SW 1271 (cell line): ENCODE measurements at regions not wholly inside any gene's neighbourhood (a gene's known extent, or its start where the extent isn't known, plus 50 kb on each side); places are given as distances from the start of the nearest gene placed in this dataset.
"Not testable (repeated sequence)": the region's sequence is repeated elsewhere in the genome, so short reads cannot be mapped to it uniquely, and the experiment has no call there.

Experiments used
- DNase-seq, 2 experiments: peaks; one replicate each; lab custom pipeline; 2025; lab: John Stamatoyannopoulos, UW

DNA sequence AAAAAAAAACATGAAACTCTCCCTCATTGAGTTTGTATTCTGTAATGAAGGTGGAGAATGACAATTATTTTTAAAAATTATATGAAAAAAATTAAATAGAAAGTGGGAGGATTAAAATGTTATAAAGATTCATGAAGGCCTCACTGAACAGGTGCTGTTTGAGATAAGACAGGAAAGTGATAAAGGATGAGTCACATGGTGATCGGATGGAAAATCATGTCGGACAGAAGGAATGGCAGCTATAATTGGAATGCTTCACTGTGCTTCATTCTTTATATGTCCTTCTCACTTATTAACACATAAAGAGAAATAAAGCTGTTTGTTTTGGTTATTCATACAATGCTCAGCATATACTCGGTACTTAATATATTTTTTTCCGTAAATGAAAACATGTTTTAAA, 464.5 kb upstream of the RGMB start:
- peak; percentile 45 to 88 for DNase-seq

DNA sequence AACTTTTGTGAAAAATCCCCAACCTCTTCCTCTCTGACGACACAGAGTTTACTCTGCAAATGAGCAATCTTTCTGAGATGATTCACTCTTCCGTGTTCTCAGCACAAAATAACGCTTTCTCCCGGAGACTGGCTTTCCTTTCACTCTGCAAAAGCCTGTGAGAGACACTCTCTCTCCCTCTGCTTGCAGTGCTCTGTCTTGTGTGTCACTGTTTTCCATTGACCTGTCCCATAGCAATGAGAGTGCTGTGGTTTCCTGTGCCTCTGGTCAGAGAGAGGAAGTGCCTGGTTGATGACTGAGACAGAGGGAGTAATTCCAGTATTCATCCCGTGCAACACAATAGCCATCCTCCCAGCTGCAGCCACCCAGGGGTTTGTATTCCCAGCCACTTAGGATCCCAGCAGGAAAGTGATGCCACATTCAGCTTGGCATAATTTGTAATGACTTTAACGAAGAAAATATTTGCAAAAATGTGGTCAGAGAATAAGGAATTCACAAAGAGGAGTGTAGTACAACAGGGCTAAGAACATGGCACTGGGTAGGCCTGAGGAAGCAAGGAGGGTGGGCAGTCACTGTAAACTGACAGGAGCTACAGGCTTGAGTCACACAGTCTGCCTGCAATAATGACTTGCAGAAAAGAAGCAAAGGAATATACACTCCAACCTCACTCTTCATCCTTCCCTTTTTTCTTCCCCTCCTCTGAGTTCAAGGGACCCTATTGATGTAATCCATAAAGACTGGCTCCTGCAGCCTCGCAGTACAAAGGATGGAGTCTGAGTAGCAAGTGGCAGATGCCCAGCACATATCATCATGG, 463.5 kb upstream of the RGMB start:
- peak; percentile 99 to 100 for DNase-seq

DNA sequence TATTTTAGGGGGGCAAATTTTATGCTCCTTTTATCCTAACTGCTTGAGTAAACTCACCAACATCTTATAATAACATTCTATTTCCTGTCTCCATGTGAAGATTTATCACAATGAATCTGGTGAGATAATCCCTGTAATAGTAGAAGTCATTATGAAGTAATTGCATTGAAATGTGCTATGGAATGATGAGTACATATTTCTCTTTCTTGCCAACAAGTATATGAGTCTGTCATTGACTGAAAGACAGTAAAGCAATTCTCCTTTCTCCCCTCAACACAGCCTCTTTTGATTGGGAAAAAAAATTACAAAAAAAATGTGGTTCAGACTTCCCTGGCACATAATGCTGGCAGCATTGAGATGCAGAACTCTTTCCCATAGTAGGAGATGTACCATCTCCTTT, 459.2 kb upstream of the RGMB start:
- peak; percentile 82 to 95 for DNase-seq

DNA sequence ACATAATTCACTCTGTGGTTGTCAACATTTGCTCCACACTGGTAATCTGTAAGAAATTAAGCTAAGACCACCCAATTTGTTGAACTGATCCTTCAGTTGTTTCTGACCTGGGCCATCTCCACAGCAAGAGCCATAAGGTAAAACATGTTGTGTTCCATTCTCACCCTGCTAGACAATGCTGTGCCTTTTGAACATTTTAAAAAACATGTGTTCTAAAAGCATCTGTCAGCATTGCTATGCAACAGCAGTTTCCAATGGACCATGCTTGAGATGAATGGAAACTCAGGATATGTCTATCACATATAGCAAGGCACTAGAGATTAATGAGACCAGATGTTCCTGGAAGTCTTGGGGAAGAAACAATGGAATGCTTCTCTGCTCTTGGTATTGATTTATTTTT, 455.1 kb upstream of the RGMB start:
- DNase-seq: no peak

DNA sequence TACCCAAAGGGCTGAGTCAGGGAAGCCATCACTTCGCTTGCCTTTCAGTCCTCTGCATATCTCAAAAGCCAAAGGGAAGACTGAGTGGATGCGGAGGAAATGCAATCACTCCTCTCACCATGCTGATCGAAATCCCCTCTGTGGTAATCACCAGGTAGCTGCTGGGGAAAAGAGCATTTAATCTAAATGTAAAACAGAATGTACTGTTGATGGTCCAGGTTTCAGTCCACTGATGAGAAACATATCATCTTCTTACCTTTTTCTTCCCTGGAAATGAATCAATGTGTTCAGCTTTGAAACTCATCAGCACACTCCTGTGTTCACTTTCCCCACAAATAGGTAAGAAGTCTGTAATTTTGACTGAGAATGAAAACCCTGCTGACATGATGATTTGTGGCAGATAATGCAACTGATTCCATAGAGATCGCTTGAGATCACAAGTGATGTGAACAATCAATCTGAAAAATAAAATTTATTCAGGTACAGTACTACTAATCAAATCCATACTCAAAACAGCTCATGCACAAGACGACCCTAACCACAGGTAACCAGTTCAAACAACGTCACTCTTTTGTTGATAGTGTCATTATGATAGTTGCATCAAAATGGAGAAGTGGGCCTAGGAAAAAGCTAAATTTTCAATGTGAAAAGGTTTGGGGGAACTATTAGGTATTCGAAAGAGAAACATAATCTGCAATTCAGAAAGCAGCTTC, 454.0 kb upstream of the RGMB start:
- no peak for DNase-seq

DNA sequence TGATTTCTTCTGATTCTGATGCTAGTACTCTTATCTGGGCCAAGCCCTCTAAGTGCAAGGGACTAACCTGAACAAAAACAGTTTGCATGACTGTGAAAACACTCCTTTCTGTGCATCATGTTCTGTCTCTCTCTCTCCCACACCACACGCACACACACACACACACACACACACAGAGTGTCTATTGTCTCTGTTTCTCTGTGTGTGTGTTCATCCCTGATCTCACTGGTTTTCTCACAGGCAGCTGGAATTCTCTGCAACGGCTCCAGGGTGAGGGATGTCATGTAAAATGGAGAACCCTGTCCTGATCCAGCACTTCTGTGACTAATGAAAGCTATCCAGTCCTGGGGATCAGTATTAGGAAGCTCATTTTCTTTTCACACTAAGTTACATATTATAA, 453.1 kb upstream of the RGMB start:
- DNase-seq: no peak

DNA sequence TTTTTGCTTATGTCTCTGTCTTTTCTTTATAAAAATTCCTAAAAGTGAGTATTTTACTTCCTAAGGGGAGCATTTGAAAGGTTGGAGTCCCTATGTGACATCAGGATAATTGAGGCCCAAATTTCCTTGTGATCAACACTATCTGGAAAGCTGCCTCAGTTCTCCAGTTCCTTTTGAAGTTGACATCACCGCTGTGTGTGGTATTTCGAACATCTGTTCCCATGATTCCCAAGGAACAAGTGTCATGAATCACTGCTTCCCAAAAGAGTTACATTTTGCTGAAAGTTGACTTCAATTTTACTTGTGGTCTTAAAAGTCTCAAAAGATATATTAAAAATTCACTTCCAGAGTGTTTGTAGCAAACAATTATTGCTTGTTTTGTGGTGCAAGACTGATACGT, 452.1 kb upstream of the RGMB start:
- DNase-seq: no peak

DNA sequence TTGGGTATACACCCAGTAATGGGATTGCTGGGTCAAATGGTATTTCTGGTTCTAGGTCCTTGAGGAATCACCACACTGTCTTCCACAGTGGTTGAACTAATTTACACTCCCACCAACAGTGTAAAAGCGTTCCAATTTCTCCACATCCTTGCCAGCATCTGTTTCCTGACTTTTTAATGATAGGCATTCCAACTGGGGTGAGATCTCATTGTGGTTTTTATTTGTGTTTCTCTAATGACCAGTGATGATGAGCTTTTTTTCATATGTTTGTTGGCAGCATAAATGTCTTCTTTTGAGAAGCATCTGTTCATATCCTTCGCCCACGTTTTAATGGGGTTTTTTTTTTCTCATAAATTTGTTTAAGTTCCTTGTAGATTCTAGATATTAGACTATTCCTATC, 448.3 kb upstream of the RGMB start:
- not testable (repeated sequence) for DNase-seq

DNA sequence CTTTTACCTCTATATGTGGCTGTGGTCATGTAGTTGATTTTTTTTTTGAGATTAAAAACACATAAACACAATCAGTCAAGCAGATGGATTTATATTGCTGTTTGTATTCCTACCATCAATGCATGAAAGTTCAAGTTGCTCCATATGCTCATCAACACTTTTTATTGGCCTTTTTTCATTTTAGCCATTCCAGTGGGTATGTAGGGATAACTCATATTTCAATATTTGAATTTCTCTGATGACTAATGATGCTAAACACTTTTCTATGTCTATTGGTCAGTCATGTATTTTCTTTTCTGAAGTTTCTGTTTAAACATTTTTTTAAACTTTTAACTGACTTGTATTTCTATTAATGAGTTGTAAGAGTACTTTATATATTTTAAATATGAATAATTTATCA, 445.4 kb upstream of the RGMB start:
- no peak for DNase-seq

DNA sequence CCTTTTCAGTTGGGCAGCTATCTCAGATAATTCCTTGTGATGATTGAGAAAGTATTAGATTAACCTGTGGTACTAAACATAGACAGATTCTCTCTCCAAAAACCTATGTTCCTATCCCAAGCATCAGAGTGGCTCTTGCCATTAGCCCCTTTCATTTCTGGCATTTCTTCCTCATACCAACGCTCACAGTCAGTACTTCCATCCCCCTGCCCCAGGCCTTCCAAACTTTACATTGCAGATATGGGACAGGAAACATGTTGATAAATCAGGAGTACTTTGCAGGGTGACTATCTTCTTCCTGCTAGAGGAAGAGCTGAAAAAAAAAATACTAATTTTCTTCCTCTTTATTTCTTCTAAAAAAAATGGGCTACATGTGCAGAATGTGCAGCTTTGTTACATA, 442.6 kb upstream of the RGMB start:
- no peak for DNase-seq

DNA sequence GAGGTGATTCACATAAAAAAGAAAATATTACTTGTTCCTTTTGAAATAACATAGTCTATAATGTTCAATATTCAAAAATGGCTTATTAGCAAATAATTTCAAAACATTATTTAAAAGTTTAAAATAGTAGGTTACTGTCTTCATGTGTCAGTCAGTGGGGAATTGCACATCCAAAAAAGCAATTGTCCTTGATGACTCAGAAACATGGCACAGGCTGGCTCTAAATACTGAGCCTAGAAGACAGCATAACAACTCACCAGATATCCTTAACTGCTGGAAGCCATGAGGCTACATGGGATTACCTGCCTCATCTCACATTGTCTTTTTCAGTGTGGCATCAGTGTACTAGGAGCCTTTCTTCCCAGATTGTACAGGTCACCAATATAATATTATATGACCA, 439.5 kb upstream of the RGMB start:
- no peak for DNase-seq

DNA sequence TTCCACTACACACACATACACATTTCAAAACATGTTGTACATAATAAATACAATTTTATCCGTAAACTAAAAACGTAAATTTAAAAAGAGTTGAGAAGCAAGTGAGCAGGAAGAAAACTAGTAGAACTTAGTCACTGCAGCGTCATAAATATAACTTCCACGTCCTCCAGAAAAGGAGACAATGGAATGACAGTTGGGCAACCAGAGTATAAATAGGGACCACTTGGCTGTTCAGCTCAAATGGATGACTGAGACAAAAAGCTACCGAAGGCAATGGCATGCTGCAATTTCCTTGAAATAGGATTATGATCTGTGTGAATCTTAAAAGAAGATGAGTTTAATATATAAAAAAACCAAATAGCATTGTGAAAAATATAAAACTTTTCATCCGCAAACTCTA, 438.5 kb upstream of the RGMB start:
- DNase-seq: no peak

DNA sequence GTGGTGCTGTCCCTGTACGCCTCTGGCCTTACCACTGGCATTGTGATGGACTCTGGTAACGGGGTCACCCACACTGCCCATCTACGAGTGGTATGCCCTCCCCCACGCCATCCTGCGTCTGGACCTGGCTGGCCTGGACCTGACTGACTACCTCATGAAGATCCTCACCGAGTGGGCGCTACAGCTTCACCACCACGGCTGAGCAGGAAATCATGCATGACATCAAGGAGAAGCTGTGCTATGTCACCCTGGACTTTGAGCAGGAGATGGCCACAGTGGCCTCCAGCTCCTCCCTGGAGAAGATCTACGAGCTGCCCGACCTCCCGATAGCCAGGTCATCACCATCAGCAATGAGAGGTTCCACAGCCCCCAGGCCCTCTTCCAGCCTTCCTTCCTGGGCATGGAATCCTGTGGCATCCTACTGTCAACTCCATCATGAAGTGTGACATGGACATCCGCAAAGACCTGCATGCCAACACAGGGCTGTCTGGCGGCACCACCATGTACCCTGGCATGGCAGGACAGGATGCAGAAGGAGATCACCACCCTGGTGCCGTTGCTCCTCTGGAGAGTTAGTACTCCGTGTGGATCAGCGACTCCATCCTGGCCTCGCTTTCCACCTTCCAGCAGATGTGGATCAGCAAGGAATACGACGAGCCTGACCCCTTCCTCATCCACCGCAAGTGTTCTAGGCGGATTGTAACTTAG, 434.2 kb upstream of the RGMB start:
- no peak for DNase-seq

DNA sequence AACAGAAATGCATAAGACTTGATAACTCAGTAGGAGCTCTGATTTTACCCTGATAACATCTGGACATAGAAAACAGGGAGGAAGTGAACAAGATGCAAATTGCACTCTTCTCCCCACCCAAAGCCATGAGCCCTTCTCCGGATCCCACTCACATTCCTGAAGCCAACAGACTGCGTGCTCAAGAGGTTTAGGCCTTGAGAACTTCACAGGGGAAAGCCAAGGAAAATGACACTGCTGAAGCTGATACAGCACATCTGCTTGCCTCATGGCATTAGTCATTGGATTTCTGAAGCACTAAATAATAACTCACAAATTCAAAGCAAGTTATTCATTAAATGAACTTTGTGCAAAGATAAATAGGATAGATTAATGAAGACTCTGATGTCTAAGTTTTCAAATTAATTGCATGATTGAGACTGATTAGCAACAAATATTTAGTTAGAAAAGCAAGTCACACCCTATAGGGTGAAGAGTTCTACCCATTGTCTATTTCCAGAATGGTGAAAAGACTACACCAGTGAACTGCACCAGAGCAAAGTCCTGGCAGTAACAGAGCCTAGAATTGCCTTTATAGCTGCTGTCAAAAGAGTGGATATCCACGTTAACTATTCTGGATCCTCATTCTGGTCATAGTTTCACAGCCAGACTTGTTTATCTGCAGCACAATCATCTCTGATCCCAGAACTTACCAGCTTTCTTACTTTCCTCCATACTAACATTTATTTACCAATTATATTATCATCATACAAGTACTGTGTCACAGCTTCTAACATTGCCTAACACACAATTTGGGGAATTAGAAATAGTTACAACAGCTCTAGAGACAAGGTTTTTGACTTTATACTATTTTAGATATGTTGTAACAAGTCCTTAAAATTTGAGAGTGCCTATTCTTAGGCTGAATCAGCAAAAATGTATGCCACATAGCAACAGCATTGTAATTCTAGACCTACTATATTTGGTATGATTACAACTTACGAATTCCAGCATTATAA, 432.1 kb upstream of the RGMB start:
- DNase-seq: no peak

DNA sequence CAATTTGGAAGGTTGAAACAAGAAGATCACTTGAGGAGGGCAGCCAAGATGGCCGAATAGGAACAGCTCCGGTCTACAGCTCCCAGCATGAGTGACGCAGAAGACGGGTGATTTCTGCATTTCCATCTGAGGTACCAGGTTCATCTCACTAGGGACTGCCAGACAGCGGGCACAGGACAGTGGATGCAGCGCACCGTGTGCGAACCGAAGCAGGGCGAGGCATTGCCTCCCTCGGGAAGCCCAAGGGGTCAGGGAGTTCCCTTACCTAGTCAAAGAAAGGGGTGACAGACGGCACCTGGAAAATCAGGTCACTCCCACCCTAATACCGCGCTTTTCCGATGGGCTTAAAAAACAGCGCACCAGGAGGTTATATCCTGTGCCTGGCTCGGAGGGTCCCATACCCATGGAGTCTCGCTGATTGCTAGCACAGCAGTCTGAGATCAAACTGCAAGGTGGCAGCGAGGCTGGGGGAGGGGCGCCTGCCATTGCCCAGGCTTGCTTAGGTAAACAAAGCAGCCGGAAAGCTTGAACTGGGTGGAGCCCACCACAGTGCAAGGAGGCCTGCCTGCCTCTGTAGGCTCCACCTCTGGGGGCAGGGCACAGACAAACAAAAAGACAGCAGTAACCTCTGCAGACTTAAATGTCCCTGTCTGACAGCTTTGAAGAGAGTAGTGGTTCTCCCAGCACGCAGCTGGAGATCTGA, 430.4 kb upstream of the RGMB start:
- DNase-seq: not testable (repeated sequence)

DNA sequence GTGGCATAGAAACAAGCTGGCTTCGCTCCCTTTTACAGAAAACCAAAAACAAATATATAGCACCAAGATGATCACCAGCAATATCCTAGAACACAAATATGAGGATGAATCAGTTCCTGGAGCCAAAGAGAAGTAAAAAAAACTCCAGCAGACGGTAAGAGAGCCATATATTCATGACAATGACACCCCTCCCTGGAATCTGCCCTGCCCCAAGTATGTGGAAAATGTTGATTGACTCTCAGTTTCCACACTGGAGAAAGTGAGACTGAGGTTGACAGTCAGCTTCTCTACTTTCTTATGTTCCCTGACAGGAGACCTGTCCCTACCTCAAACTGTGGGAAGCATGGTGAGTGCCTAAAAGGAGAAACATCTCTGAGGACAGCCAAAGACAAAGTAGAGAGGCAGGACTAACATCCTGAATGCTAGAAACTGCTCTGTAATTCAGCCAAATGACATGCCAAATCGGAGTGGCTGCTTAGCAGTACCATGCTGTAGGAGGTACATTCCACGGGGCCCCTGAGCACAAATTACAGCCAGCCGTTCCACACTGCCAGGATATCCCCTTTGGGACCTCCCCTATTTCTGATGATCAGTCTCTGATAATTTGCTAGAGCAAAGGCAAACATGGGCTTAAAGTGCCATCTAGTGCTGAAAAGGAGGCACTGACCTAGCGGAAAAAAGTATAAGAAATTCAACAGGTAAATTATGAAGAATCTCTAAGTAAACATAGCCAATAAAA, 424.0 kb upstream of the RGMB start:
- peak; percentile 66 to 67 for DNase-seq

DNA sequence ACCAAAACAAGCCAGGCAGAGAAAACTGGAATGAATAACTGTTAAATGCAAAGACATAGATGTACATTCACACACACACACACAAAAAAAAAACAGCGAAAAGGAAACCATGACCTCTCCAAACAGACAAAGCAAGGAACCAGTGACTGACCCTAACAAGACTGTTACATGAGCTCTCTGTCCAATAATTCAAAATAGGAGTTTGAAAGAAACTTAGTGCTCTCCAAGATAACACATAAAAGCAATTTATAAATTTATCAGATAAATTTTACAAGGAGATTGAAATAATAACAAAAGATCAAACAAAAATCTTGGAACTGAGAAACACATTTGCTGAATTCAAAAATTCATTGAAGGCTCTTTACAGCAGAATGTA, 423.5 kb upstream of the RGMB start:
- DNase-seq: no peak

DNA sequence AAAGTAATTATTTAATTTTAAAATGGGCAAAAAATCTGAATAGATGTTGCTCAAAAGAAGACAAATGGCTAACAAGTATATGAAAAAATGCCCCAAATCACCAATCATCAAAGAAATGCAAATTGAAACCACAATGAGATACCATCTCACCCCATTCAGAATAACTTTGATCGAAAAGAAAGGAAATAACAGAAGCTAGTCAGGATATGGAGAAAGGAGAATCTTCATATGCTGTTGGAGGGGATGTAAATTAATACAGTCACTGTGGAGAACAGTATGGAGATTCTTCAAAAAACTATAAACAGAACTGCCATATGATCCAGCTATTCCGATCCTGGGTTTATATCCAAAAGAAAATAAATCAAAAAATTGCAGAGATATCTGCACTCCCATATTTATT, 418.5 kb upstream of the RGMB start:
- DNase-seq: no peak

DNA sequence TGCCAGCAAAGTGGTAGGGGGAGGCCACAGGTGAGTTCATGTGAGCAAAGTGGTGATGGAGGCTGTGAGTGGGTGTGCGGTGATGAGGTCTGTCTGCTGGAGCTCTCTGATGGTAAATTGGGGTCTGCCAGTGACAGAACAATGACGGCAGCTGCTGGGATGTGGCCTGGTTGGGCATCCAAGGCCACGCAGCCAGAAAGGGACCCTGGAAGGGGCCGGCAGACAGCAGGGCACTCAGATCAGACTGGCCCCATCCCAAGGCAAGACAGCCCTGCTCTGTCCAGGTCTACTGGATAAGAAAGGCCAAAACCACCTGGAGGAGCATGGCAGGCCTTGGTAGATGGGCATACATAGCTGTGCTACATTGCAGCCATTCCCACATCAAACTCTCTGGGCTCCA, 412.9 kb upstream of the RGMB start:
- DNase-seq: no peak

DNA sequence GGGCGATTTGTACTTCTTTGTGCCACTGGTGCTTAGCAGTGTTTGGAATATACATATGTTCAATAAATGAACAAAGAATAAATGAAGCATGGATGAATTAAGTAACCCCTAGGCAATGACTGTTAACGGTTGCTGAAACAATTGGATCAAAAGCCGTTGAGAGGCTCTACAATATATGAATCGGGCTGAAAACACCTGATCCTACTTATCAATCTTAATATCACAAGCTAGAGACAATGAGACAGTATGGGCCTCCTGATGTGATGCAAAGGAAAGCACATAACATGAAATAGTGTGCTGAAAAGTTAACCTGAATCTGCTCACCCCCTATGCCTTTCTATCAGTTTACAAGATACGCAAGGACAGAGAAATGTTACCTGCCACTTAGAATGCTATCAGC, 410.3 kb upstream of the RGMB start:
- DNase-seq: no peak

DNA sequence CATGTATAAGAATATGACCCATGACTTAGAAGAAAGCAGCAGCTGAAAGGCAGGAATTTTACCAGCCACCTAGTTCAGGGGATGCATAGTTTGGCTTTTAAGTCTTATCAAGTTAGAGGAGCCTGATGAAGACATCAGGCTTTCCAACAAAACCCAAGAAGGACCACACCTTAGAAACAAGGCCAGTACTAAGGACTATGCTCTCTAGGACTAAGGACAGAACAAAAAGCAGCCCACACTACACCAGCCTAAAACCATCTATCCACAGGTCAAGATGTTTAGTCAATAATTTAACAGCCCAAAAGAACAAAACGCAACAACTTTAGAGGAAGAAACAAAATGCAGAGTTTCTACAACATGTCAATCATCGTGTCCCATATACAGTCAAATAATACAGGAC, 408.9 kb upstream of the RGMB start:
- no peak for DNase-seq
